Left ventricle myocardium superior (tissue), 1 donor: ENCODE measurements at regions not wholly inside any gene's neighbourhood (a gene's known extent, or its start where the extent isn't known, plus 50 kb on each side); places are given as distances from the start of the nearest gene placed in this dataset.

Experiments used
- ATAC-seq: fragments of 200-7000 bp; cut with Tn5 transposase; one replicate; pipeline ENCODE4 v1.9.1; 2020; ENCODE audit warnings: mild to moderate bottlenecking, moderate library complexity
- DNase-seq: peaks from one replicate; pipeline ENCODE4 v3.0.0-alpha.2; 2020
- intact Hi-C: fragments of 100-400 bp; cut with micrococcal nuclease; formaldehyde crosslinking; loops from one replicate; pipeline ENCODE4 v1.11.0; 2022
- donor health status: DM: no; HTN: yes; CAD: no; lungs with severe emphysema.

DNA sequence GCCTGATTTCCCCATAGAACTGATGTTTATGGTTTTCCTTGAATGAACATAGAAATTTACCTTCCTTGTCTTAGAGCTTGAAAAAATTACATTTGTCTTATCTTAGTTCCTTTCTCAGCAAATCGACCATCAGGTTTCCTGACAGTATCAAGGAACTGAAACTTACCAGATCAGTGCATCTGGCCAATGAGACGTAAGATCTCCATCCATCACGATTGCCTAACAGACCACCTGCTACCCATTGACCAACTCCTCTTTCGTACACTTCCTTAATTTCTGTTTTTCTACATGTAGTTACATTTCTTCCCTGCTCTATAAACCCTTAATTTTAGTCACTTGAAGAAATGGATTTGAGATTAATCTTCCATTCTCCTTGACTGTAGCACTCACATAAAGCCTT lies 57.4 kb upstream of the TMPRSS15 start:
- intact Hi-C loops, result no loop called here
- DNase-seq (no peak), ATAC-seq (no peak)

DNA sequence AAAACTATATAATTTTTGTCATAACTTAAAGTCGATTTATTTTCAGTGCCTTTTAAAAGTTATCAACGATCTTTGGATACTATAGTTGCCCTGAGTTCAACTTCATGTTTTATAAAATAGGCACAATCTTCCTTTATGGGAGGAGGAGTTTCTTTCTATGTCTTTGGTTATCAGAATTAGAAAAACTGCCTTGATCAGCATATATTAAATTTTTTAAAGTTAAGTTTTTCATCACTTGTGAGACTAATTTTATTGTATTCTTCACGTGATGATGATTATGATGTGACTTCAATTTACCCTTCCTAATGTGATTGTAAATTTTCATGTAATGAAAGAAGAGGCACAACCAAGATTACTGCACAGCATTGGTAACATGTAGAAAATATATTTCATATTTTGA lies 58.2 kb upstream of the TMPRSS15 start:
- intact Hi-C loops, result no loop called here
- DNase-seq (no peak), ATAC-seq (no peak)

DNA sequence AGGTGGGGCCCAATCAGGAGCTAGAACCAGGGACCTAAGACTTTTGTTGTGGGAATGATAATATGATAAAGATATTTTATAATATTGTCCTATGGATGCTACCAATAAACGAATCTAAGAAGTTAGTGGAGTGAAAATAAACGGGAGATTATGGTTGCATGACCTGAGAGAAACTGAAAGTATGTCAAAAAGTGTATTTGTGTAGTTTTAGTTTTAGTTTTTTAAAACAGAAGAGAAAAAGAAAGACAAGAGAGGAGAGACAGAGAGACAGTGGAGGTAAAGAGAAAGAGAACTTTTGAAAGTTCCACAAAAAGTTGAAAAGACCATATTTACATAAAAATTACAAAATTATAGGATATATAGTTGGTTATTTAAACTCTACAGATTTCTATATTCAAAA lies 64.1 kb upstream of the TMPRSS15 start:
- ATAC-seq (no peak), DNase-seq (no peak)
- intact Hi-C loops, result no loop called here

DNA sequence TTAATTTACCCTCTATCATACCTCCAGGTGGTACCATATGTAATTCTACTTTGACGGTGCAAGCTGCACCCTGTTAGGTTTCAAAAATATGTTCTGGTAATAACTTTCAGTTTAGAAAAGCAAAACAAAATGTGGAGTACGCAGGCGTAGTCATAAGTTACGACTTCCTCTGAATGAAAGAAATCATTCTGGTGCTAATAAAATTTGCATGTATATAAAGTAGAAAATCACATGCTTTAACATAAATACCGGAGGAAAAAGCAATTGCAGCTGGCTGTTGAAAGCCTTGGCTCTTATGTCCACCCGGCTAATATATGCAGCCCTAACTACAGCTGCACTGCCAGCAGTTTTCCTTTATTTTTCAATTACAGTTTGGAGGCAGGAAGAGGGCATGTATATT lies 65.2 kb upstream of the TMPRSS15 start:
- no peak for ATAC-seq
- intact Hi-C loops, result no loop called here
- no peak for DNase-seq

DNA sequence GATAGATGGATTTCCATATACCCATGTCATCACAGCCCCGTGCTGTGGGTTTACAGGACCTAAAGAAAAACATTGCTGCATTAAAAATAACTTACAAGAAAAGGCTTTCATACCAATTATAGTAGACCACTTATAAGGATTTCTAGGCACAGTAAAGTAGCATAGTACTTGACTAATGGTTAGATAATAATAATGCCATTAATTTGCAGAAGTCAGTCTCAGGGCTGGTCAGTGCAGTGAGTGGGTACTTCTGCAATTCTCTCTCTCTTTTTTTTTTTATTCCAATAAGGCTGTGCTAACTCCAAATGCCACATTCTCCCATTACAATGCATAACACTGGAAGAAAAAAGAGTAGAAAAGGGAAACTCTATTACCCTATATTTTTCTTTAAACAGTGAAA lies 73.1 kb upstream of the TMPRSS15 start:
- ATAC-seq, result no peak
- intact Hi-C loops, result no loop called here
- DNase-seq, result no peak

DNA sequence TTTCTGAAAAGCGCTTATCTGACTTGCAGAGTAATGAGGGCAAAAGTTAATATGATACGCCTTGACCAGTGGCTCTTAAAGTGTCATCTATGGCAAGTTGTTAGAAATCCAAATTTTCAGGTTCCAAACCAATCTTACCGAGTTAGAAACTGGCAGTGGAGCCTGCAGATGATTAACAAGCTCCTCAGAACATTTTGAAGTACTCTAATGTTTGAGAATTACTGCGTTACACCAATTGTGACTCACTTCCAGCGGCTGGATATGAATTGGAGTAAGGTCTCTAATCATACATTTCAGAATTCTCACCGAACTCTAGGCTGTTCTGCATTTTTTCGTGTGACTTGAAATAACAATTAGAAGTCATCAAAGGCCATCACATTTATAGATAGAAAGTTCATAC lies 73.5 kb upstream of the TMPRSS15 start:
- intact Hi-C loops, result no loop called here
- ATAC-seq (no peak), DNase-seq (no peak)

DNA sequence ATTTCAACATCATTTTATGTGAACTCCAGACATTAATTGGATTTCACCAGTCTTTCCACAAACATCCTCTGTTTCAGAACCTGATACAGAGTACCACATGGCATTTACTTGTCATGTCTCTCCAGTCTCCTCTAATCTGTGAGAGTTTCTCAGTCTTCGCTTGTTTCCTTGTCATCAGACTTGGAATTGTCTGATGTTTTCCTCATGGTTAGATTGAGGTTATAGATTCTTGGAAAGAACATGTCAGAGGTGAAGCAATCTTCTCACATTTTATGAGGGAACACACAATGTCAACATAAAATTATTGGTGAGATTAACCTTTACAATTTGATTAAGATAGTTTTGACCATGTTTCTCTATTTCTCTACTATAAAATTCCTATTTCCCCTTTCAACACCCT lies 74.9 kb upstream of the TMPRSS15 start:
- intact Hi-C loops, result no loop called here
- no peak for DNase-seq
- no peak for ATAC-seq

DNA sequence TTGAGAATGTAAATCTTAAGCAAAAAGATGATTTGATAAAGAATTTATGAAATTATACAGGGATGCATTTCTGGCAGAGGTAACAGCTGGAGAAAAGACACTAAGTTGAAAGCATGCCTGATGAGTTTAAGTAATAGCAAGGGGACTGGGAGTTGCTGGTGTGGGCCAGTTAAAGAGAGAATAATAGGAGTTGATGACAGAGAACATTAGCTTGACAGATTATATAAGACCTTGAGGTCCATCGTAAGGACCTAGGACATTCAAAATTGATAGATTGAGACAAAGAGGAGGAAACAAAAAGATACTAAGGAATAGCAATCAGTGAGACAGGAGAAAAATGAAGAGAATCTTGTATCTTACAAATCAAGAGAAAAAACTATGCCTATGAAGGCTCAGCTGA lies 84.7 kb upstream of the TMPRSS15 start:
- no peak for DNase-seq
- intact Hi-C loops, result no loop called here

DNA sequence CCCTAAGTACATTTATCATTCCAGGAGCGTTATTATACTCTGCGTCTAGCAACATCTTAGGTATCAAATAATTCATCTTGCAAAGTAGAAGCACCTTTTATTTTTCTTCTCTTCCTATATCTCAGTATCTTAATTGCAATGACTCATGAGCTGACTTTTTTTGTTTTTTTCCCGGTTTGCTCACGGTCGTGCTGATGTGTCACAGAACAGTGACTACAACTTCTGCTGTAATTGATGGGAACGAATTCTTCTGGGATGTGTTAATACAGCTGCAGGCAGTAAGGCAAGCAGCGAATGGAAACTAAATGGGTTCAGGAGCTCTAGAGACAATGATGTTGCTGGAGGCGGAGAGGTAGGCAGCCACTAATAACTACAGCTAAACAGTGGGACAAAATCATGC lies 89.8 kb upstream of the TMPRSS15 start:
- ATAC-seq, result no peak
- intact Hi-C loops, result no loop called here

More for the DNA sequence above, 84.7 kb upstream of the TMPRSS15 start:
- no peak for ATAC-seq

DNA sequence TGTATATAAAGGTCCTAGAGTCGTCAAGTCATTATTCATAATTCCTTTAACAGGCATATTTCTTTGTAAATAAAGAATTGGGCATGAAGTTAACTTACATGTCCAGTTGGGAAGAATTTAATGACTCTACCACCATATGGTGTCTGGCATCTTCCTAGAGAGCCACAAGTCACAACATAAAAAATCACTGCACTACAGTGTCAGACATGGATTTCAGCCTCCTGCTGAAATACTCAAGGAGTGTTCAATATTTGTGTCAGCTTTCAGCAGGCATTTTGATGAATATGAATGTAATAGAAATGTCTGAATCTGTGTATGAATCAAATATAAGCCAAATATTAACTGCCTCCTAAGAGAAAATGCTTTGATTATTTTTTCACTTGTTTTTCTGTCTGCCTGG lies 91.9 kb upstream of the TMPRSS15 start:
- intact Hi-C loops, result no loop called here
- ATAC-seq (no peak), DNase-seq (no peak)

More for the DNA sequence above, 89.8 kb upstream of the TMPRSS15 start:
- DNase-seq, result no peak

DNA sequence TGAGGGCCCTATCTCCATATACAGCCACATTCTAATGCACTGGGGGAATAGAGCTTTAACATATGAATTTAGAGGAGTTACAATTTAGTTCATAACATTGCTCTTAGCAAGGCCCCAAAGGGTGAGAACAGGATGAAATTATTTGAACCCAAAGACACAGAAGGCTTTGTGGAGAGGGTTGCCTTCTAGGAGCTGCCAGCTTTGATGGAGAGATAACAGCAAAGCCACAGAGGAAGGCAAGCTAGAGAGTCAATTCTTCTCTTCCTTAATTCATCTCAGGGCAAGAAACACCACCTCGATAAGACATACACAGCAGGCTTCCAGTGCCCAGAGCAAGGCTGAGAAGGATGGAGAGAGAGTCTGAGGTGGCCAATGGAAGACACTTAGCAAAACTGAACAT lies 94.8 kb upstream of the TMPRSS15 start:
- intact Hi-C loops, result no loop called here
- DNase-seq (no peak), ATAC-seq (no peak)

DNA sequence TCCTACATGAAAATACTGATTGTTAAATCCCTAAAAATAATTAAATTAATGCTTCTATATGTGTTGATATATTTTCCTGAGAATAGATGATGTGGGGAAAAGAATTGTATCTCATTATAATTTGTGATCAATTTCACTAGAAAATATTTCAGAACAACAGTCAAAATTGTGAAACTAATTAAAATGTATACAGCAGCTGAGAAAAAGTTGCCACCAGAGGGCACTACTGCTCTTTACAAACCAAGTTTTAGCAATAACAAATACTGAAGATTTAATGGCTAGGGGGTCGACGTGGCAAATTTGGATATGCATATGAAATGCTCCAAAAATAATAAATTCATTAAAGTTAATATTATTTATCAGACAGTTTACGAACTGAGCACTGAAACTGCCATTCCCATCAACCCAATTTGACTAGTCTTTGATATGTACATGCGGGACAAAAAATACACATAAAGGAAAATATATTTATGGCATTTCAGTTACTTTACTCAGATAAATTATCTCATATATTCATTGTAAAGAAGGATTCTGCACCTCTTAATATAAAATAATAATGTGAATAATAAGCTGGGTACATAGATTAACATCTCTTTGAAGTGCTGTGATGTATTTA lies 96.3 kb upstream of the TMPRSS15 start:
- ATAC-seq, result no peak
- DNase-seq, result no peak
- intact Hi-C loops, result no loop called here

DNA sequence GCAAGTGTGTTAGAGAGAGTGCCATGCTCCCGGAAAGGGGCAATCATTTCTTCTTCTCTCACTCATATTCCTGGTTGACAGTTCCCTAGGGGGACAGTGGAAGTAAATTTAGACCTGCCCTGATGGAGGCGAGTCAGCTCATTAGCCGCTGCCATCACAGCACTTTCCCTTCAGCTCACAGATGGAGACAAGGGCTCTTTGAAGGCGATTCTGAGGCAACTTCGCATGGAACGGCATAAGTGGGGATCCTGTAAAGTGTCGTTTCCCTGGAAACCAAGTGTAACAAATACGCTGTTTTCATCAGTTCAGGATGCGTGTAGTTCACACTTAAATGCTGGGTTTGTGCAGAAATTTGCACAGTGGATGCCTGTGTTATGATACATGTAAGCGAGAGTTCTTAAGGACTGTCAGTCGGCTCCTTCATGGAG lies 114.5 kb upstream of the TMPRSS15 start:
- no peak for DNase-seq
- intact Hi-C loops, result no loop called here
- ATAC-seq, result no peak

DNA sequence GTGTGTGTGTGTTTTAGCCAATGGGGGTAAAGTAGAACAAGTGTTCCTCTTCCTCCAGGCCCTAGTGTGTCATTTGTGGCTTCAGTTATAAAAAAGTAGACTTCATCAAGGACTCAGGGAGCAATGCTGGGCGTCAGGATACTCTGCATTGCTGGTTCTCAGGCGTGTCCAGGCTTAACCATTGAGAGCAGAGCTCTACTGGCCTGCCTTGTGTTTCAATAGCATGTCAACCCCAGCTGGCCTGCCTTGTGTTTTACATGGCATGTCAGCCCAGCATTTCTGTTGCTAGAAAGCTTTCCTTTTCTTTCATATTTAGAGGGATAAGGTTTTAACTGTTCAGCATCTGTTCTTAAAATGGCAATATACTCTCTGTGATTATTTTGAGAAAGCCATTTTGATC lies 117.6 kb upstream of the TMPRSS15 start:
- no peak for ATAC-seq
- no peak for DNase-seq
- intact Hi-C loops, result no loop called here

DNA sequence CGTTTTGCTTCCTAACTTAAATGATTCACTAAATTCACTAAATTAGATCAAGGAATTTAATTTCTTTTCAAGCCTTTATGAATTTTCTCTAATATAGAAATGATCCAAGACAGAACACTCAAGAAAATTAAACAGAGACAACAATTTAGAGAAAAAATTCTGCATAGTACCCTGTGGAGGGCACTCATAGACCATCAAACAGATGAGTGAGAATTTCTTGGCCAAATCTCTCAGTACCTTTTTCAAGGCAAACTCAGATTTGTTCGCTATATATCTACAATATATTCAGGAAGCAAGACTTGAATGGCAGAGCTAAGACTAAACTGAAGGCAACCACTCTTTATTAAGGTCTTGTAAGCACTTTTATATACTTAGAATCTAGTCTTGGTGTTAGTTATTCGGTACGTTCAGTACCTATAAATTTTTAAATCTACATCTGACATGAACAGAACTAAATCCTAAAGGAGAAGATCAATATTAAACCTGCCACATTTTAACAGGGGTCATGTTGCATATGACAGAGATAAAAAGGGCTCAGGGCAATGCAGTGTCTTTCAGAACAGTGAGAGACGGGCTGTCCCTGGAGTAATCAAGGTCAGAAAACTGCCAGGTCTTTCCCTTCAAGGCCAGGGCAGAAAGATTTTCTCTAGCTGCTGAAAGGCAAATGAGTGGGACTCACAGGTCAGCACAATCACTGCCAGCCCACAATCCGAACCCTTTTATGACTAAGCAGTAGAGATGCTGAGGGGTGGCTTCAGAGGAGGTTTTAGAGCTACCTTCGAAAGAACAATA lies 118.8 kb upstream of the TMPRSS15 start:
- DNase-seq, result no peak
- intact Hi-C loops, result no loop called here
- no peak for ATAC-seq

DNA sequence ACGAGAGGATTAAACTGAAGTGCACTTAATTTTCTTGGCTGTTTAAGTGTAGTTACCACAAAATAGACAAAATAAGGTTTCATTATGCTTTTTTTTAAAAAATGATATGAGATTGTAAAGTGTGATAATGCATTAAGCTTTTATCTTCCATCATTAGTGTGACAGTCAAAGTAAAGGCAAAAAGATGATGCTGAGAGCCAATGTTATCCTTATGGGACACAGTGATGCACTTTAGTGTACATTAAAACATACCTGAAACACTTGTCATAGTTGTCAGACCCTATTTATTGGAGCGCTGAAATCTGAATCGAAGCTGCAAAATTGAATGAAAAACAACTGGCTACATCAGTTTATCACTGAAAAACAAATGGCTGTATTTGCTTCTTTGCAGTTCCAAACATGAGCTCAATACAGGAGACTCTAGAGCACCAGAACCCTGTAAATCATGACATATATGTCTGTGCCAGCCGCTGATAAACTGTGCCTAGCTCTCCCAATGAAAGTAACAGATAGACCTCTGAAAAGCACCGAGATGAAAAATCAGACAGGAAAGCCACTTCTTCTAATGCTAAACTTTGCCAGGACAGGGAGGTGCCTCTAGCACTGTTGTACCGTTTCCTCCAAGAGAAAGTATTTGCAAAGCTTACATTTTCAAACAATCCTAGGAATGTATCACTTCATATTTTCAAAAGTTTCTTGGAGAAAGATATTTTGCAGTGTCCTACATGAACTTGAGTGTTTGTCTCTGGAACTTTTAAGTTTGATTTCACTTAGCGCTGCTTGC lies 120.7 kb upstream of the TMPRSS15 start:
- DNase-seq (no peak), ATAC-seq (no peak)
- intact Hi-C loops, result no loop called here

DNA sequence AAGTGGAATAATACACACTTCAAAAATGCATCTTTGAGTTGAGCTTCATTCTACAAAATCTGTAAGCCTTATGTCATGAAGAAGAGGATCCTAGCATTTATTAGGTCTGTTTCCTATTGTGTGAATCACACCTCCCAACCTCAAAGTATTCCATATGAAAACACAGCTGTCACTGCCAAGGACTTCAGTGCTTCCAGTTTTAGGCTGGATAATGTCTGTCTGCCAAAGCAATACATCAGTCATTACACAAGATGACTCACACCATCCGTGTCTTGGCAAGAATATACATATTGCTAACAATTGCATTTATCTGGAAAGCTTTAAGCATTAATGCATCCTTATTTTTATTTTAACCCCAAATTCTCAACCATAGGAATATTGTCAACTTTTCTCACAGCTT lies 125.7 kb upstream of the TMPRSS15 start:
- intact Hi-C loops, result no loop called here
- DNase-seq (no peak), ATAC-seq (no peak)

DNA sequence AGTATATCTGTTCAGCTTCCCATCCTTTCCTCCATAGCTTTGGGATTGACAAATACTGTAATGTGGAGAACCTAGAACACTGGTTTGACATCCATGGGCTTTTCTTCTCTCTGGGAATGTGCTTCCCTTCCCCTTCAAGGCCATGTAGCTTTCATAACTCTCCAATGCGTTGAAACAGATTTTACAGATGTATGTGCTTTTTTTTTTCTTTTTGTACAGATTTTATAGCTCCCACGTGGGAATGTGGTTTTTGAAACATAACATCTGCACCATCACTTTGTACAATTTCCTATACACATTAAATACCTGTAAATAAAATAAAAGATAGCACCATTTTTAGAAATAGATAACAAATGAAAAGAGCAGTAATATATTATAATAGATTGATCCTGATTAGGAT lies 138.5 kb upstream of the TMPRSS15 start:
- intact Hi-C loops, result no loop called here
- no peak for ATAC-seq
- no peak for DNase-seq

DNA sequence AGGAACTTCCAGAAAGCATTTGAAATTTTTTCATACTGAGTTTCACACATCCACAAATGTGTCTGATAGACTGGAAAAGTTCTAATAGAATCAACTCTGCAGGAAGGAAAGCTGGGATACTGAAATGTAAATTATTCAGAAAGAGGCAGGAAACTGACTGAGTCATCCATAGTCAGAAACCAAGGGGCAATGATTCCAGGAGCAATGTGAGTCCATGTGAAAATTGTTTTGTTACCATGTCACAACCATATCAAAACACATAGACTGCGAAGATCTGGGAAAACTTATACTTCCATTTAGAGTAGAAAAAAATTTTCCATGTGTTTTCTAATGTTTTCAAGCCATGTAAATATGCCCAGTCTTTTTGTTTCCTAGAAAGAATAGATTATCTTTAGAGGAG lies 142.3 kb upstream of the TMPRSS15 start:
- intact Hi-C loops, result no loop called here
- no peak for DNase-seq
- no peak for ATAC-seq

DNA sequence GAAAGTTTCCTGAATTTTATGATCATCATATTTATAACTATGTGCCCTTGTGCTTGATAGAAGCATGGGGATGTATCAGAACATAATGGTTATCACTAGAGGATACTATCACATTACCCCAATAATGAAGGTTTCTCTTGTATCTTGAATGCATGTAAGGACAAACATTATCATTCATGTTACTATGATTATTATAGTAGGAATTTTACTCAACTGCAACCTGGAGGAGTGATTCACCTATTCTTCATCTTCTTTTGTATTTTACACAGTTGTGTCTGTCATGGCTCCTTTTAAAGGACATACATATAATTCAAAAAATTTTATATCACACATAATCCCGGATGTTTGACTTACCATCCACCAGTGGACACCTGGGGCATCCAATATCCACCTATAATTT lies 143.8 kb upstream of the TMPRSS15 start:
- DNase-seq, result no peak
- intact Hi-C loops, result no loop called here
- no peak for ATAC-seq

DNA sequence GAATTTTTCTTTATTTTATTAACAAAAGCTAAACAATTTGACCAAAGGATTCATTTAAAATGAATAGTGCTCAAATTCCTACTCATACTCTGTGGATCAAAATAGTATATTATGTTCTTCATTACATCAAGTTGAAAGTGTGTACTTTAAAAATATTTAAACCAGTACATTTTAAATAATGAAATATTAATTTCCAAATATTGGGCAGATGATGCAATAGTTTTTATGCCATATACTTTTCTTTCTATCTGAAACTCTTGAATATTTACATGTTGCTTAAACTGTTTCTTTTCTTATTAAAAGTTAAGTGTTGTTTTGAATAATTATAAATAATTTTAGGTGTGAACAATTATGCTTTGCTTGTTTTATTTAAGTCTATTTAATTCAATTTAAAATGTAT lies 144.7 kb upstream of the TMPRSS15 start:
- intact Hi-C loops, result no loop called here
- DNase-seq (no peak), ATAC-seq (no peak)
